Progenitor cell of endocrine pancreas (in vitro differentiated cells): ENCODE measurements at regions not wholly inside any gene's neighbourhood (a gene's known extent, or its start where the extent isn't known, plus 50 kb on each side); places are given as distances from the start of the nearest gene placed in this dataset.

Experiments
- DNase-seq: peaks from one replicate; pipeline ENCODE4 v3.0.0; 2021; ENCODE audit warnings: low spot score; ENCODE audit not compliant: unreplicated experiment
- H3K27ac Mint-ChIP-seq: 2 replicates; pipeline ENCODE4 v1.8.0; 2021; ENCODE audit warnings: mild to moderate bottlenecking, moderate library complexity, mixed read lengths
- H3K27me3 Mint-ChIP-seq: 2 replicates; pipeline ENCODE4 v1.8.0; 2021; ENCODE audit warnings: mixed read lengths
- H3K36me3 Mint-ChIP-seq: 2 replicates; pipeline ENCODE4 v1.8.0; 2022; ENCODE audit warnings: mixed read lengths; ENCODE audit not compliant: insufficient read depth
- H3K4me1 Mint-ChIP-seq: 2 replicates; pipeline ENCODE4 v1.8.0; 2021; ENCODE audit warnings: low read depth, mixed read lengths
- H3K4me3 Mint-ChIP-seq: 2 replicates; pipeline ENCODE4 v1.8.0; 2021; ENCODE audit warnings: low read depth, mild to moderate bottlenecking, moderate library complexity, mixed read lengths
- H3K9me3 Mint-ChIP-seq: 2 replicates; pipeline ENCODE4 v1.8.0; 2021; ENCODE audit warnings: low read depth, mixed read lengths
- CTCF ChIP-seq: fragments of 200-600 bp; sonication (generic); IDR thresholded peaks from one replicate; pipeline ENCODE4 v1.5.0; 2021; ENCODE audit warnings: antibody characterized with exemption, mild to moderate bottlenecking; ENCODE audit not compliant: unreplicated experiment

DNA sequence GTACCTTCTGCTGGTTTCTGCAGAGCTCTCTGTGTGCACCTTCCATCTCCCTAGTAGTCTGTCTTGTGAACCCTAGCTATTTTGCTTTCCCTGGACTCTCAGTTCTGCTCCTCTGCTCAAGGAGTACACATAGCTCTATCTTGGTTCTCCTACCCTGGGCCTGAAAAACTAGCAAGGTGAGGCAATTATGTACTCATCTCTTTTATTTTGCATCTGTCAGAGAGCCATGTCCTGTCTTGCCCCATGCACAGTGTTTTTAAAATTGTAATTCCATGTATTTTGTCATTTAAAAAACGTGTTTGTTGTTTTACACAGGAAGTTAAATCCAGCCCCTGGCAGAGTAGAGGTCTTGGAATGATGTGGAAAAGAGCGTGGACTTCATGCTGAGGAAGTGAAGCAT is 684.9 kb upstream of the CPEB2 start:
- H3K36me3 Mint-ChIP-seq, result no peaks in the 10 kb centered on the region
- no peaks in the 10 kb centered on the region for H3K4me1 Mint-ChIP-seq
- no peak for DNase-seq
- no peak overlapping the region for H3K4me3 Mint-ChIP-seq
- H3K27ac Mint-ChIP-seq, result no peak overlapping the region
- no peaks in the 10 kb centered on the region for H3K27me3 Mint-ChIP-seq
- TF ChIP-seq CTCF, result no peak
- no peaks in the 10 kb centered on the region for H3K9me3 Mint-ChIP-seq

DNA sequence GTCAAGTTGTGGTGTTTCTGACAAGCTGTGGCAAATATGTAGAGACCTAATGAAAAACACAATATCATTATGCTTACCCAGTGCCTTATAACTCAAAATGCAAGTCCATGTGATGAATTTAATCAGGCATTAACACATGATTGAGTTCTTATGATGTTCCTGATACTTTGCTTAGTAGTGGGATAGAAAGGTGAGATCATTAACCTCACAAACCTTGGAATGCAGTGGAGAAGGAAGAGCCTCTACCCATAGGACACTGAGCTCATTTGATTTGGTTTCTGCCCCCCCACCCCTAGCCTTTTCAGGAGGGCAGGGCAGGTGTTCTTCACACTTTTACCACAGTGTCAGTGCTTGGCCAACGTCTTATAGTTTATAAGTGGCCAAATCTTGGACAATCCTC is 683.6 kb upstream of the CPEB2 start:
- H3K27me3 Mint-ChIP-seq, result no peaks in the 10 kb centered on the region
- H3K4me3 Mint-ChIP-seq, result no peak overlapping the region
- H3K4me1 Mint-ChIP-seq, result no peaks in the 10 kb centered on the region
- H3K27ac Mint-ChIP-seq, result no peak overlapping the region
- TF ChIP-seq CTCF, result no peak
- no peaks in the 10 kb centered on the region for H3K36me3 Mint-ChIP-seq
- no peaks in the 10 kb centered on the region for H3K9me3 Mint-ChIP-seq
- DNase-seq, result no peak

DNA sequence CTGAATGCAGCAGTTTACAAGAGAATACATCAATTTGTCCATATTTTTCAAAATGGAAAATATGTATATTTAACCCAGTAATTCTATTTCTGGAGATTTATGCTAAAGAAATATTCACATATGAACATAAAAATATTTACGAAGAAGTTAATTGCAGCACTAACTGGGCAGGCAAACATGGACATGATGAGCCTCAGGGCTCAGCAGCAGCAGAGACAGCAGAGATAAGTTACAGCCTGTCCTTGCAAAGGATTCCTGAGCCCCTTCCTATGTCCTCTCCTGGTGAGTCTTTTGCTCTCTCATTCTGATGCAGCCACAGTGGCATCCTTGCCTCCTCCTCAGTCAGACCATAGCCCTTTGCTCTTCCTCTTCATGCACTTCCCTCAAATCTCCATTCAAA is 680.6 kb upstream of the CPEB2 start:
- no peaks in the 10 kb centered on the region for H3K36me3 Mint-ChIP-seq
- no peaks in the 10 kb centered on the region for H3K27me3 Mint-ChIP-seq
- no peak for DNase-seq
- no peaks in the 10 kb centered on the region for H3K9me3 Mint-ChIP-seq
- TF ChIP-seq CTCF, result no peak
- no peaks in the 10 kb centered on the region for H3K4me1 Mint-ChIP-seq
- H3K4me3 Mint-ChIP-seq, result no peak overlapping the region
- H3K27ac Mint-ChIP-seq, result no peak overlapping the region

DNA sequence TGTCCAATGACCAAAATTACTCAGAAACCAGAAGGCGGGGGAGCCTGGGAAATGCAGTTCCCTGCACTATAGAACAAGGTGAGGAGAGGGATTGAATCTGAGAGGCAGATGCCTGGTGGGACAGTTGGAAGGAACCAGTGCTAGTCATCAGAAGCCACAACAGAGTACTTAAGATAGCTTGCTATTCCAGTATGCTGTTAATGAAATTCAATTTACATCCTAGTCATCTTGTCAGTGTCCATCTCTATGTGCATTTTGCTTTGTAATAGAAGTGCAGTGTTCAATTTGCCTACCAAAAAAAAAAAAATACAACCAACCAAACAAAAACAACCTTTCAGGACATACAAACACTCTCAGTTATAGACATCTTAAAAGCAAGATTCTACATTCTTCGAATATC is 679.1 kb upstream of the CPEB2 start:
- no peak for TF ChIP-seq CTCF

GRCh38 chr4:14329228-14329627 is 673.1 kb upstream of the CPEB2 start:
- no peak for TF ChIP-seq CTCF
- no peak overlapping the region for H3K4me3 Mint-ChIP-seq

More for the DNA sequence above, 679.1 kb upstream of the CPEB2 start:
- Mint-ChIP-seq H3K4me3 (no peak overlapping the region), H3K4me1 (no peaks in the 10 kb centered on the region), H3K27ac (no peak overlapping the region), H3K27me3 (no peaks in the 10 kb centered on the region), H3K36me3 (no peaks in the 10 kb centered on the region), H3K9me3 (no peaks in the 10 kb centered on the region)
- no peak for DNase-seq

More at GRCh38 chr4:14329228-14329627, 673.1 kb upstream of the CPEB2 start:
- Mint-ChIP-seq H3K27me3 (no peaks in the 10 kb centered on the region), H3K4me1 (no peaks in the 10 kb centered on the region), H3K36me3 (no peaks in the 10 kb centered on the region), H3K27ac (no peak overlapping the region), H3K9me3 (peaks cover 7% of the 10 kb centered on the region)
- DNase-seq, result no peak
